ENCODE measurements at regions not wholly inside any gene's neighbourhood (a gene's known extent, or its start where the extent isn't known, plus 50 kb on each side); places are given as distances from the start of the nearest gene placed in this dataset.

DNA sequence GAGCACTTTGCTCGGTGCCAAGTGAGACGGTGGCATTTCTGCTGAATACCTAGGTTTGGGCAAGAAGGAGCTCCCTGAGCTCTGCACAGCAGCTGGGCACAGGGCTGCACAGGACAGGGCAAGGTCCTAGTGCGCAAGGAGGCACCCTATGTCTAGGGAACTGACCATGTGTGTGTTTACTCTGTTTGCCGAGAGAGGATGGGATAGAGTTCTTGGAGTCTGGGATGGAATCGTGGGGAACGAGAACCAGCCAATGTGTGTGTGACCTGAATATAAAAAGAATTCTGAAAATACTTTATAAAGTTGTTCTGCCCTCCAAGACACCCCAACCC lies 179.5 kb upstream of the NECTIN1 start:
- Histone ChIP-seq H3K9me3 (ENCODE audit: control insufficient read depth in 1 of 2, low read length in 2 of 2) (no peaks in the 10 kb centered on the region), H3K27ac (ENCODE audit: low read length) (no peak overlapping the region), H3K36me3 (ENCODE audit: control insufficient read depth in 1 of 2, insufficient read depth in 2 of 2, low read length in 2 of 2) (no peaks in the 10 kb centered on the region), H3K4me3 (ENCODE audit: low read depth in 1 of 2, low read length in 2 of 2) (no peak overlapping the region), H3K27me3 (ENCODE audit: low read depth, low read length) (no peaks in the 10 kb centered on the region), H3K4me1 (ENCODE audit: control insufficient read depth in 1 of 2, insufficient read depth in 2 of 2, low read length in 2 of 2) (no peaks in the 10 kb centered on the region)

DNA sequence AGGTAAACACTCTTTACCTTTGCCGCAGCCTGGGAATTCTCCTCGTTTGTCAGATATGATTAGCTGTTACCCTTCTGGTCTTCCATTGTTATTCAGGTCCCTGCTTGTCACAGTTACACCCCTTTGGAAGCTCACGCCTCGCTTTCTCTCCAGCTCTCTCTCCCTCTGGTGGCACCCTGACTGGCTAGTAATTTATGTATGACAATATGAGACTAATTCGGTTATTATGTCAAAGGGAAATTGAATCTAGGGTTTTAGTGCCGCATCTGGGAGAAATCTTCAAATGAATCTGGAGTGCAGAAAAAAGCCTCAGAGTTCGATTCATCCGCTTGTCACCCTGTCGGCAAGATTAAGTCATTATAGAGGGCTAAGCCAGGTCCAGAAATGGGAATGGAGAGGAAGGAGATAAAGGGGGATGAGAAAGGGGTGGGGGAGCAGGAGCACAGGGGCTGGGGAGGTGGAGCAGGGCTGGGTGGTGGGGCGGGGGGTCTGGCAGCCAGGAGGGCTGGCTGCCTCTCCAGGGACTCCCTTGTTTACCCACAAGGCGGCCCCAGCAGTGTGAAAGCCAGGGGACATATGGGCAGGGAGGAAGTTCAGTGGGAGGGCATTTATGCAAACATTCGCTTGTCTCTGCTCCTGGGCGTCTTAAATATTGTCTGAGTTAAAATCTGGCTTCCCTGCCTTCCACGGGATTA lies 179.0 kb upstream of the NECTIN1 start:
- Histone ChIP-seq H3K4me3 (ENCODE audit: low read depth in 1 of 2, low read length in 2 of 2) (no peak overlapping the region), H3K9me3 (ENCODE audit: control insufficient read depth in 1 of 2, low read length in 2 of 2) (no peaks in the 10 kb centered on the region), H3K36me3 (ENCODE audit: control insufficient read depth in 1 of 2, insufficient read depth in 2 of 2, low read length in 2 of 2) (no peaks in the 10 kb centered on the region), H3K4me1 (ENCODE audit: control insufficient read depth in 1 of 2, insufficient read depth in 2 of 2, low read length in 2 of 2) (no peaks in the 10 kb centered on the region), H3K27me3 (ENCODE audit: low read depth, low read length) (no peaks in the 10 kb centered on the region), H3K27ac (ENCODE audit: low read length) (peak overlapping the region; percentile 47)

DNA sequence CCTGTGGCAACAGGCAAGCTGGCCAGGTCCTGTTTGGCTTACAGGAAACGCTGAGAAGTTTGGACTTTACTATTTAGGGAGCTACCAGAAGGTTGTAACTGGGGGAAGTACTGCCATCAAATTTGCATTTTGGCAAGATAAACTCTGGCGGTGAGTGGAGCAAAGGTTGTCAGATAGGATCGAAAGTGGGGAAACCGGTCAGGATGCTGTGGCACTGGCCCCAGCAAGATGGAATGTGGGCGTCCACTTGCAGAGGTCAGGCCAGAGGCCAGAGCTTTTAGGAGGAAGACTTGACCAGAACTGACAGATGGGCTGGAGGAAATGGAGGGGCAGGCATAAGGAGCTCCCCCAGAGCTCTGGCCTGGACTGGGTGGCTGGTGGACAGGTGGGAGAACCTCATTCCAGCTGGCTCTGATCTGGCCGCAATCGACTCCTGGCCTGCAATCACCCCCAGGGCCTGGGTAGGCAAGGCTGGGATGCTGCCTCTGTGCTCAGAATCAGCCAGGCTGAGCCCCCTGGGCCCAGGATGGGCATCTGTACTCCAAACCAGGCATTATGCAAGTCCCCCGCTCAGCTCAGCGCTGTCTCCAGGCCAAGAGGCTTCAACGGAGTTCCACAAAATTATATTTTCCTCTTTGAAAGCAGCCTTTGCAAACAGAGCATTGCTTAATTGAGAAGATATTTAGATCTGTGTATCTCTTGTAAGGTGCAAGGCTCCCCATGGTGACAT lies 178.3 kb upstream of the NECTIN1 start:
- Histone ChIP-seq H3K27me3 (ENCODE audit: low read depth, low read length) (no peaks in the 10 kb centered on the region), H3K9me3 (ENCODE audit: control insufficient read depth in 1 of 2, low read length in 2 of 2) (no peaks in the 10 kb centered on the region), H3K4me3 (ENCODE audit: low read depth in 1 of 2, low read length in 2 of 2) (no peak overlapping the region), H3K4me1 (ENCODE audit: control insufficient read depth in 1 of 2, insufficient read depth in 2 of 2, low read length in 2 of 2) (no peaks in the 10 kb centered on the region), H3K27ac (ENCODE audit: low read length) (peak overlapping the region; percentile 47), H3K36me3 (ENCODE audit: control insufficient read depth in 1 of 2, insufficient read depth in 2 of 2, low read length in 2 of 2) (no peaks in the 10 kb centered on the region)

DNA sequence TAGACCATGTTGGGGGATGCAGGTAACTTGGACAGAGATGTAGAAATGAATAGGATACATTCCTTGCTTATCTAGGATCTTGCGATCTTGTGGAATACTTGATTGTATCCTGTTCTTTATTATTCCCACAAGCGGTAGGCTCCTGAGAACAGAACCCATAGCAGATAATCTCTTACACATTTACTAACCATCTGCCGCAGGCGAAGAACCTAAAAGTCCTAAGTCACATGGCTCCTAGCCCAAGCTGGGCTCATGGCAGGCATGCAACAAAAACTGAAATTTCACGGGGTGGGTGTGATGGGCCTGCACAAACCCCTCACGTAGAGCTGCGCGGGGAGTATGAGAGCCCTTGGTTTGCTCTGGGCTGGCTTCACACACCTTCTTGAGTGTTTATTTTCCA lies 177.4 kb upstream of the NECTIN1 start:
- Histone ChIP-seq H3K4me3 (ENCODE audit: low read depth in 1 of 2, low read length in 2 of 2) (peak overlapping the region in 1 of 2 donors; percentile 9), H3K27ac (ENCODE audit: low read length) (peak overlapping the region; percentile 47), H3K36me3 (ENCODE audit: control insufficient read depth in 1 of 2, insufficient read depth in 2 of 2, low read length in 2 of 2) (no peaks in the 10 kb centered on the region), H3K9me3 (ENCODE audit: control insufficient read depth in 1 of 2, low read length in 2 of 2) (no peaks in the 10 kb centered on the region), H3K4me1 (ENCODE audit: control insufficient read depth in 1 of 2, insufficient read depth in 2 of 2, low read length in 2 of 2) (no peaks in the 10 kb centered on the region), H3K27me3 (ENCODE audit: low read depth, low read length) (no peaks in the 10 kb centered on the region)

DNA sequence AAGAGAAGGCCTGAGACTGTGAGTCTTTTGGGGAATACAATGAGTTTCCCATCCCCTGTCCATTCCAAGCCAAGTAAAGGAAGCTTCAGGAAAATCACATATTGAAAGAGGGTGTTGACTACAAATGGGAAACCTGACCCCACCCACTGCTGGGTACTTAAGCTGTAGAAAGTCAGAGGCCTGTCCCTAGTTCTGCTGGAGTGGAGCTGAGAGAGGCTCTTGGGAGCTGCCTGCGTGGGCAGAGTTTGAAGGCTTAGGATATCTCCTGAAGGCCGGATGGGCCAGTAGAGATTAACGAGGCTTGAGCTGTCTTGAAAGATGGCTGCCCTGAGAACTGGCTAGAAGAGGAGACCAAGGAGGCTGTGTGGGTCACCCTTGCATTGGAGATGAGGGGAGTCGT lies 176.2 kb upstream of the NECTIN1 start:
- peak overlapping the region in 1 of 2 donors; percentile 9 for H3K4me3 ChIP-seq (ENCODE audit: low read depth in 1 of 2, low read length in 2 of 2)
- no peaks in the 10 kb centered on the region for H3K27me3 ChIP-seq (ENCODE audit: low read depth, low read length)
- H3K9me3 ChIP-seq (ENCODE audit: control insufficient read depth in 1 of 2, low read length in 2 of 2): no peaks in the 10 kb centered on the region
- no peaks in the 10 kb centered on the region for H3K36me3 ChIP-seq (ENCODE audit: control insufficient read depth in 1 of 2, insufficient read depth in 2 of 2, low read length in 2 of 2)
- no peaks in the 10 kb centered on the region for H3K4me1 ChIP-seq (ENCODE audit: control insufficient read depth in 1 of 2, insufficient read depth in 2 of 2, low read length in 2 of 2)
- no peak overlapping the region for H3K27ac ChIP-seq (ENCODE audit: low read length)

DNA sequence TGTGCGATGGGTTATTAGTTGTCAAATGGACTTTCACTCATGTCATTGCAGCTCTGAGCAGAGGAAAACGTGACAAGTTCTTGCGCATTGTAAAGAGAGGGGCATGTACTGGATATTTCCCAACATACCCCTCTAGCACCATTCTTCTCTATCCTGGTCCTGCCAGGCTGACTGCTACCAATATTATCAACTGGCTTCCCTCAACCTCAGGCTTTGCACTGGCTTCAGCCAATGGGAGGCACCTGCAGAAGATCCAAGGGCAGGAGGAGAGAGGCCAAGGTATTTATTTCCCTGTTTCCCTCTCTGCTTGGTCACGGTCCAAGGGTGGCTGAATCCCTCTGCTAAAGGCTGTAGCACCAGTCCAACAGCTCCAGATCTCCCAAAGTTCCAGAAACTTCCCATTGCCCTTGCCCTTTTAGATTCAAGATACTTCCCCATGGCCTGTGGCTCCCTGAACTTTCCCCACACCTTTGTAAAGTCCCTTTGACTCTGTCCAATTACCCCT lies 175.6 kb upstream of the NECTIN1 start:
- no peak overlapping the region for H3K4me3 ChIP-seq (ENCODE audit: low read depth in 1 of 2, low read length in 2 of 2)
- H3K27ac ChIP-seq (ENCODE audit: low read length): no peak overlapping the region
- no peaks in the 10 kb centered on the region for H3K9me3 ChIP-seq (ENCODE audit: control insufficient read depth in 1 of 2, low read length in 2 of 2)
- H3K27me3 ChIP-seq (ENCODE audit: low read depth, low read length): no peaks in the 10 kb centered on the region
- H3K36me3 ChIP-seq (ENCODE audit: control insufficient read depth in 1 of 2, insufficient read depth in 2 of 2, low read length in 2 of 2): no peaks in the 10 kb centered on the region
- no peaks in the 10 kb centered on the region for H3K4me1 ChIP-seq (ENCODE audit: control insufficient read depth in 1 of 2, insufficient read depth in 2 of 2, low read length in 2 of 2)

DNA sequence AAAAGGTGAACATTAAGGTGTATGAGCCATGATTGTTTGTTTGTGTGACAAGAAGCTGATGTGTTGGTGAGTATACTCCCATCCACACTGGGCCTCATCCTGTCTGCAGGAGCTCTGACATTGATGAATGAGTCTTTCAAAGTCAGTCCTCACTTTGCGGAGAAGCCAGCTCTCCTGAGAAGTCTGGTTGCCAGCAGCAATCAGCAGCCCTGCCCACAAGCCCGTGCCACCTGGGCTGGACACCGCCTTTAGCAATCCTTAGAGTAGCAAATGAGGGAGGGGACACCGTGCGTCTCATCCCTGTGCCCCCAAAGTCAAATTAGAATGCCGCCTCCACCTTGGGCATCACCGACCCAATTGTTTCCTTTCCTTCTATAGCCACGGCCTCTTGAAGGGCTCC lies 174.8 kb upstream of the NECTIN1 start:
- Histone ChIP-seq H3K4me1 (ENCODE audit: control insufficient read depth in 1 of 2, insufficient read depth in 2 of 2, low read length in 2 of 2) (no peaks in the 10 kb centered on the region), H3K27ac (ENCODE audit: low read length) (no peak overlapping the region), H3K4me3 (ENCODE audit: low read depth in 1 of 2, low read length in 2 of 2) (no peak overlapping the region), H3K36me3 (ENCODE audit: control insufficient read depth in 1 of 2, insufficient read depth in 2 of 2, low read length in 2 of 2) (no peaks in the 10 kb centered on the region), H3K27me3 (ENCODE audit: low read depth, low read length) (no peaks in the 10 kb centered on the region), H3K9me3 (ENCODE audit: control insufficient read depth in 1 of 2, low read length in 2 of 2) (no peaks in the 10 kb centered on the region)

DNA sequence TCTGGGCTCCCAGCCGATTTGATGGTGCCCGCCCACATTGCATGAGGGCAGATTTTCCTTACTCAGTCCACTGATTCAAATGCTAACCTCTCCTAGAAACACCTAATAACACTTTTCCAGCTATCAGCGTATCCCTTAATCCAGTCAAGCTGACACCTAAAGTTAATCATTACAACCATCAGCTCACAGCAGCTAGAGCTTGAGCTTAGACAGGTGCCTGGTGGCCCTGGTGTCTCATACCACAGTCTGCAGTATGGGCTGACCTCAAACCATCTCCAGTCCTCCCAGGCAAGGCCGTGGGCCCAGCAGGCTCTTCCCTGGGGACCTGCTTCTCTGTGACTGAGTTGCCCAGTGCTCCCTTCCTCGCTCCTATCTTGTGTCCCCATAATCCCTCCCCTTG lies 174.4 kb upstream of the NECTIN1 start:
- no peaks in the 10 kb centered on the region for H3K27me3 ChIP-seq (ENCODE audit: low read depth, low read length)
- H3K36me3 ChIP-seq (ENCODE audit: control insufficient read depth in 1 of 2, insufficient read depth in 2 of 2, low read length in 2 of 2): no peaks in the 10 kb centered on the region
- no peak overlapping the region for H3K27ac ChIP-seq (ENCODE audit: low read length)
- H3K4me1 ChIP-seq (ENCODE audit: control insufficient read depth in 1 of 2, insufficient read depth in 2 of 2, low read length in 2 of 2): no peaks in the 10 kb centered on the region
- no peak overlapping the region for H3K4me3 ChIP-seq (ENCODE audit: low read depth in 1 of 2, low read length in 2 of 2)
- H3K9me3 ChIP-seq (ENCODE audit: control insufficient read depth in 1 of 2, low read length in 2 of 2): no peaks in the 10 kb centered on the region

DNA sequence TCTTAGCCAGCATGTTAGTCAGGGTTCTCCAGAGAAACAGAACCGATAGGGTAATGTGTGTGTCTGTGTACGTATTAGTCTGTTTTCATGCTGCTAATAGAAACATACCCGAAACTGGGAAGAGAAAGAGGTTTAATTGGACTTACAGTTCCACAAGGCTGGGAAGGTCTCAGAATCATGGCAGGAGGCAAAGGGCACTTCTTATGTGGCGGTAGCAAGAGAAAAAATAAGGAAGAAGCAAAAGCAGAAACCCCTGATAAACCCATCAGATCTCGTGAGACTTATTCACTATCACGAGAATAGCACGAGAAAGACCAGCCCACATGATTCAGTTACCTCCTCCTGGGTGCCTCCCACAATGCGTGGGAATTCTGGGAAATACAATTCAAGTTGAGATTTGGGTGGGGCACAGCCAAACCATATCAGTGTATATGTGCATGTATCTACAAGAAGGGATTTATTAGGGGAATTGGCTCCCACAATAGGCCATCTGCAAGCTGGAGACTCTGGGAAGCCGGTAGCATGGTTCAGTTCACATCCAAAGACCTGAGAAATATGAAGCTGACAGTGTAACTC lies 173.7 kb upstream of the NECTIN1 start:
- Histone ChIP-seq H3K4me1 (ENCODE audit: control insufficient read depth in 1 of 2, insufficient read depth in 2 of 2, low read length in 2 of 2) (peaks cover 0 to 3% of the 10 kb centered on the region in 2 donors), H3K9me3 (ENCODE audit: control insufficient read depth in 1 of 2, low read length in 2 of 2) (no peaks in the 10 kb centered on the region), H3K27ac (ENCODE audit: low read length) (no peak overlapping the region), H3K36me3 (ENCODE audit: control insufficient read depth in 1 of 2, insufficient read depth in 2 of 2, low read length in 2 of 2) (no peaks in the 10 kb centered on the region), H3K4me3 (ENCODE audit: low read depth in 1 of 2, low read length in 2 of 2) (no peak overlapping the region), H3K27me3 (ENCODE audit: low read depth, low read length) (no peaks in the 10 kb centered on the region)

DNA sequence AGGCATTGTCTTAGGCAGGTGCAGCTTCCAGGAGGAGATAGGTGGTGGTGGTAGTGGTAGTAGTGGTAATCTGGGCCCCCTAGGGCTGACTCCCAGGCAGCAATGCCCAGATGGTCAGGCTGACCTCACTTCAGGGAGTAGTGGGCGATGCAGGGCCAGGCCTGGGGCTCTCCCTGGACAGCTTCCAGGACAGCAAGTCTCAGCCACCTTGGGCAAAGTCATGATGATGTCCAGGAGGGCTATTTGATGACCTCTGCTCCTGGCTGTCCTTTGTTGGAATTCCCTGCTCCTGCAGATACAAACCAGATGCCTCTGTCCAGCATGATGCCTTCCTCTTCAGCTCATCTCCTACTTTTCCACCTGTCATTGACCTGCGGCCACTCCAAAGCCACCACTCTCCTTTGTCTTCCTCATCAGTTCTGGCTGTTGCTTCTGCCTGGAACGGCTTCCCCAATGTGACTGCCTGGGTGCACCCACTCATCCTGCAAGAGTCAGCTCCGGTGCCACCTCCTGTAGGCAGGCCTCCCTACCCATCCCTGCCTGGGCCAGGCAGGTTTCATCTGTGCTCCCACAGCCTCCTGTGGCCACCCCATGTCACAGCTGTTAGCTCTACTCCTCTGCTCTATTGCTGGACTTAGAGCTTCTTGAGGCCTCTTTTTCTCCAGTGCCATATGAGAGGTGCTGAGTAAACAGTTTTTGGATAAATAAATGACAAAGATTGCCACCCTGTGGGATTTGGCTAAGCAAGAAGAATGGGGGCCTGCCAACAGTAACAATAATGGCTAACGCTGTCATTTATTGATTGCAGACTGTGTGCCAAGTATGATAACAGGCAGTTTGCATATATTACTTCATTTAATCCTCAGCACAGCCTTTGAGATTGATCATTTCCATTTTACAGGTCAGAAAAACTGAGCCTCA lies 172.9 kb upstream of the NECTIN1 start:
- Histone ChIP-seq H3K36me3 (ENCODE audit: control insufficient read depth in 1 of 2, insufficient read depth in 2 of 2, low read length in 2 of 2) (no peaks in the 10 kb centered on the region), H3K9me3 (ENCODE audit: control insufficient read depth in 1 of 2, low read length in 2 of 2) (no peaks in the 10 kb centered on the region), H3K27ac (ENCODE audit: low read length) (no peak overlapping the region), H3K4me3 (ENCODE audit: low read depth in 1 of 2, low read length in 2 of 2) (no peak overlapping the region), H3K4me1 (ENCODE audit: control insufficient read depth in 1 of 2, insufficient read depth in 2 of 2, low read length in 2 of 2) (peaks cover 0 to 7% of the 10 kb centered on the region in 2 donors), H3K27me3 (ENCODE audit: low read depth, low read length) (no peaks in the 10 kb centered on the region)

DNA sequence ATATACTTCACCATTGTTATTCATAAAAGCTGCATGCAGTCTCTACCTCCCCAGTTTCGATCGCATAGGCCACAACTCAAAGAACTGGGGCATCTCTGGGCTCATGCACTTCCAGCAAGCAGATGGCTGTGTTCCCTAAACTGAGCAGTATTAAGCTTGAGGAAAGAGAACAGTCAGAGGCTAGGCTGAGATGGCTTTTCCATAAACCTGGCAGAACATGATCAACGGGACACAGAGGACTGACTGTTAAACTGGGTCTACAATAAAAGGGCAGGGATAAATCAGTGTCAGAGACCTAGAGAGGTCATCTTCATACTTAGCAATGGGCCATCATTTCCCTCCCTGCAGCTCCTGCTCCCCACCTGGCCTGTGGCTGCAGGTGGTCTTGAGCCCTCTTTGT lies 171.0 kb upstream of the NECTIN1 start:
- H3K9me3 ChIP-seq (ENCODE audit: control insufficient read depth in 1 of 2, low read length in 2 of 2): no peaks in the 10 kb centered on the region
- no peaks in the 10 kb centered on the region for H3K36me3 ChIP-seq (ENCODE audit: control insufficient read depth in 1 of 2, insufficient read depth in 2 of 2, low read length in 2 of 2)
- no peak overlapping the region for H3K27ac ChIP-seq (ENCODE audit: low read length)
- H3K4me3 ChIP-seq (ENCODE audit: low read depth in 1 of 2, low read length in 2 of 2): no peak overlapping the region
- no peaks in the 10 kb centered on the region for H3K27me3 ChIP-seq (ENCODE audit: low read depth, low read length)
- peaks cover 0 to 7% of the 10 kb centered on the region in 2 donors for H3K4me1 ChIP-seq (ENCODE audit: control insufficient read depth in 1 of 2, insufficient read depth in 2 of 2, low read length in 2 of 2)
